Stimulated activated memory B cell treated with anti-CD40 and anti-IgM and Interleukin-4, amounts not matched to agents 10 μg/mL and 1 μg/mL and 100 μg/mL, for 72 hours (primary cell): ENCODE measurements at regions not wholly inside any gene's neighbourhood (a gene's known extent, or its start where the extent isn't known, plus 50 kb on each side); places are given as distances from the start of the nearest gene placed in this dataset.

ENCODE experiments used
- ATAC-seq: fragments of 150-1000 bp; cut with Tn5 transposase; 2 replicates; pipeline ENCODE4 v1.10.0; 2021
- H3K27ac Mint-ChIP-seq: one replicate; pipeline ENCODE4 v1.8.0; 2022; ENCODE audit warnings: mild to moderate bottlenecking, mixed read lengths
- H3K27me3 Mint-ChIP-seq: one replicate; pipeline ENCODE4 v1.8.0; 2022; ENCODE audit warnings: mixed read lengths
- H3K36me3 Mint-ChIP-seq: one replicate; pipeline ENCODE4 v1.8.0; 2022; ENCODE audit warnings: mixed read lengths
- H3K4me1 Mint-ChIP-seq: one replicate; pipeline ENCODE4 v1.8.0; 2022; ENCODE audit warnings: mixed read lengths
- H3K4me3 Mint-ChIP-seq: one replicate; pipeline ENCODE4 v1.8.0; 2022; ENCODE audit warnings: mild to moderate bottlenecking, moderate library complexity, mixed read lengths
- H3K9me3 Mint-ChIP-seq: one replicate; pipeline ENCODE4 v1.8.0; 2022; ENCODE audit warnings: mixed read lengths

GRCh38 chr5:110925916-110926315 is 145.6 kb upstream of the TSLP start:
- ATAC-seq = no peak
- Mint-ChIP-seq H3K4me1 (no peaks in the 10 kb centered on the region), H3K9me3 (peaks cover 4% of the 10 kb centered on the region), H3K27ac (no peak overlapping the region), H3K27me3 (no peaks in the 10 kb centered on the region), H3K4me3 (no peak overlapping the region), H3K36me3 (no peaks in the 10 kb centered on the region)

DNA sequence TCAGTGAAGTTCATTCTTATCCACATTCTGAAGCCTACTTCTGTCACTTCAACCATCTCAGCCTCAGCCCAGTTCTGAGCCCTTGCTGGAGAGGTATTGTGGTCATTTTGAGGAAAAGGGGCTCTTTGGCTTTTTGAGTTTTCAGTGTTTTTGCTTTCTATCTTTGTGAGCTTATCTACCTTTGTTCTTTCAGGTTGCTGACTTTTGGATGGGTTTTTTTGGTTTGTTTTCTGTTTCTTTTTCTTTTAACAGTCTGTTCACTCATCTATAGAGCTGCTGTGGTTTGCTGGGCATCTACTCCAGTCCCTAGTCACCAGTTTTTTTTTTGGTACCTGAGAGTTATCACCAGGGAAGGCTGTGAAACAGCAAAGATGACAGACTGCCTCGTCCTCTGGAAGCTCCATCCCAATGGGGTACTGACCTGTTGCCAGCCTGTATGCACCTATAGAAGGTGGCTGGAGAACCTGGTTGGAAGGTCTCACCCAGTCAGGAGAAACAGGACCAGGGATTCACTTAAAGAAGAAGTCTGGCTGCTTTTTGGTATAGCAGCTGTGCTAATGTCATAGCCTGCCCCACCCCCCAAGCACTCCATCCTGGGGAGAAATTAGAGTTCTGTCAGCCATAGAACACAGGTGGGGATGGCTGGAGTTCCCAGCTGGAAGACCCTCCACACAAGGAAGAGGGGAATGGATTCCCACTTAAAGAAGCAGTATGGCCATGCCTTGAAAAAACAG is 138.6 kb upstream of the TSLP start:
- Mint-ChIP-seq H3K36me3 (no peaks in the 10 kb centered on the region), H3K9me3 (peaks cover 4% of the 10 kb centered on the region), H3K4me1 (no peaks in the 10 kb centered on the region), H3K27me3 (peaks cover 23% of the 10 kb centered on the region), H3K27ac (no peak overlapping the region), H3K4me3 (no peak overlapping the region)
- ATAC-seq = no peak

DNA sequence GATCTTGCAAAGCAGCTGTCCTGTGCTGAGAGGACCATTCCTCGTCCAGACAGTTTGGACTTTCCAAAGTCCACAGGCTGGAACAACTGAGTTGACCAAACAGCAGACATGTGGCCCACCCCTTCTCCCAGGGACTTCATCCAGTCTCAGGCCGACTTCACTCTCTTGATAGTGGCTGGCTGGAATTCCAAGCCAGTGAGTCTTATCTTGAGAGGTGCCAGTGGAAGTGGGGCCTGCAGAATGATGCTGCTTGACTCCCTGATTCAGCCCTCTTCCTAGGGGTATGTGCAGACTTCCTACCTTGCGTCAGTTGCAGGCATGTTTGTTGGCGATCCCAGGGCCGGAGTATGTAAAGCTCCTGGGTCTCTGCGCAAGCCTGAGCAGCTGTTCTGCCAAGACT is 131.4 kb upstream of the TSLP start:
- H3K9me3 Mint-ChIP-seq = no peaks in the 10 kb centered on the region
- no peak overlapping the region for H3K27ac Mint-ChIP-seq
- peaks cover 4% of the 10 kb centered on the region for H3K27me3 Mint-ChIP-seq

DNA sequence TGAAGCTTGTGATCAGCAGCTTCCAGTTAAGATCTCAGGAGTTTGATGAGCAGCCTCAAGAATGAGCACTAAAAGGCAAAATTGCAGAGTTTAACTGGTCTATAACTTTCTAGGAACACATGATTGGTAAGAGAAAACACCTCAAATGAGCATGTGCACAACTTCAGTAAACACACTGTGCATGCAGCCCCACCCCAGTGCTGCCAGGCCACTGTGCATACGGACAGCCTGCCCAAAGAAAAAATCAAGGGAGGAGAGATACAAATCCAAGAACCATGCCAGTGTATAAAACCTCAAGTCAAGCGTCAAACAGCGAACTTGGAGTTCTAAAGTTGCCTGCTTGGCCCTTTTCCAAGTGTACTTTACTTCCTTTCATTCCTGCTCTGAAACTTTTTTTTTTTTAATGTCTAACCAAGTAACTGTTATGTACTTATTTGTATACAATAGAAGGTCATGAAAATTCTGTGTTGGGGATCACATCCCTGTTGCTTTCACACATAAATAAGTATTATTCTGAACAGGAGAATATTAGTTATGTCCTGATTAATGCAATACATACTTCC is 125.6 kb upstream of the TSLP start:
- H3K9me3 Mint-ChIP-seq = peaks cover 8% of the 10 kb centered on the region
- H3K4me1 Mint-ChIP-seq = no peaks in the 10 kb centered on the region
- H3K27me3 Mint-ChIP-seq = no peaks in the 10 kb centered on the region
- H3K4me3 Mint-ChIP-seq = no peak overlapping the region
- no peaks in the 10 kb centered on the region for H3K36me3 Mint-ChIP-seq
- ATAC-seq = no peak
- no peak overlapping the region for H3K27ac Mint-ChIP-seq

More for the DNA sequence above, 131.4 kb upstream of the TSLP start:
- Mint-ChIP-seq H3K36me3 (no peaks in the 10 kb centered on the region), H3K4me3 (no peak overlapping the region), H3K4me1 (no peaks in the 10 kb centered on the region)
- peak; percentile 16 for ATAC-seq

GRCh38 chr5:110951373-110951791 is 120.1 kb upstream of the TSLP start:
- Mint-ChIP-seq H3K4me1 (no peaks in the 10 kb centered on the region), H3K27me3 (peaks cover 15% of the 10 kb centered on the region), H3K36me3 (peaks cover 4% of the 10 kb centered on the region), H3K9me3 (peaks cover 14% of the 10 kb centered on the region), H3K4me3 (no peak overlapping the region), H3K27ac (no peak overlapping the region)
- ATAC-seq = no peak

- Mint-ChIP-seq H3K36me3 (peaks cover 4% of the 10 kb centered on the region), H3K9me3 (peaks cover 6% of the 10 kb centered on the region), H3K27me3 (peaks cover 15% of the 10 kb centered on the region), H3K27ac (no peak overlapping the region), H3K4me3 (no peak overlapping the region), H3K4me1 (no peaks in the 10 kb centered on the region)
- no peak for ATAC-seq
These were observed 115.1 kb upstream of the TSLP start for GRCh38 chr5:110956280-110956912.

DNA sequence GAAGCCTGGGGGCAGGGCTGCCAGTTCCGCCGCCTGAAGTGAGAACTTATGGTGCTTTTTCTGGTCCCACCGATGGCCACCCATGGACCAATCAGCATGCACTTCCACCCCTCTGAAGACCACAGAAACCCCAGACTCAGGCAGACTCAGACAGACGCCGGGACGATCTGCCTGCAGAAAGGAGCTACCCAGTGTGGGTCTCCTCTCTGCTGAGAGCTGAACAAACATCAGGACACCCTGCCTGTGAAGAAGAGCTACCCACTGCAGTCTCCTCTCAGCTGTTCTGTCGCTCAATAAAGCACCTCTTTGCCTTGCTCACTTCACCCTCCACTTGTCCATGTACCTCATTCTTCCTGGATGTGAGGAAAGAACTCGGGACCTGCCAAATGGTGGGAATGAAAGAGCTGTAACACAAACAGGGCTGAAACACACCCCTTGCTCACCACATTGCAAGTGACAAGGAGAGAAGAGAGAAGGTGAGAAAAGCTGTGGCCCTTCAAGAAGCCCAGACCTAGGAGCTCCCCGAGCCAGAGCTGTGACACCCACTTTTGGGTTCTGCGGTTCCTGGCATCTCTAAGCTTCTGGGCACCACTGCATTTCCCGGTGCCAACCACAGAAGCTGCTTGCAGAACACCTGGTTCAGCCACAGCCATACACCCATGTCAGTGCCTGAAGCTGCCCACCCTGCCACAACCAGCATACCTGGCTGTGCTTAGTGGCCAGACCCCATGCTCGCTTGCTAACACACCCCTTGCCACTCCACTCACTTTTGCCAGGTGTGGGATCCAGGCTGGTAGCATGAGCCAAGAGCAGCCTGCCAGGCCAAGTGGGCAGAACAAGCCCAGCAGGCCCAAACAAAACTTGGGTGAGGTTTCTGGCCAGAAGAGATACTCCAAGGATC is 114.3 kb upstream of the TSLP start:
- ATAC-seq = no peak
- Mint-ChIP-seq H3K4me1 (no peaks in the 10 kb centered on the region), H3K9me3 (peaks cover 6% of the 10 kb centered on the region), H3K36me3 (peaks cover 4% of the 10 kb centered on the region), H3K27me3 (peaks cover 15% of the 10 kb centered on the region), H3K27ac (no peak overlapping the region), H3K4me3 (no peak overlapping the region)

DNA sequence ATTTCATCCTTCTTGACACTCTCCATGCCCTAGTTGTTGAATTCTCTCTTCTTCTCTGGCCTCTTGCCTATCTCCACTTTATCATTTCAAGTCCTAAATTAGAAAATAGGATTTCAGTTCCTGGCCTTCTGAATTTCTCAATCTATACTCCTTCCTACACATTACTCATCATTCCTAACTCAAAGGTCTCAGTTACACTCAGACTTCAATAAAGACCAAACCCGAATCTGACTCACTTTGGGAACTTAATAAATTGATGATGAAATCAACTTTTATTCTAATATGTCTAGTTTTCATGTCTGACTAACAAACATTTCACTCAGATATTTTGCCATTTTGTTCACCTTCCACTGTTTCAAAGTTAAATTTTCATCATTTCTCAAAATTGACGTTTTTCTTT is 113.6 kb upstream of the TSLP start:
- Mint-ChIP-seq H3K36me3 (peaks cover 4% of the 10 kb centered on the region), H3K9me3 (peaks cover 6% of the 10 kb centered on the region), H3K27me3 (peaks cover 10% of the 10 kb centered on the region), H3K4me1 (no peaks in the 10 kb centered on the region), H3K27ac (no peak overlapping the region), H3K4me3 (no peak overlapping the region)
- no peak for ATAC-seq

- no peak for ATAC-seq
These were observed 108.0 kb upstream of the TSLP start for GRCh38 chr5:110963495-110963894.

GRCh38 chr5:110965773-110966581 is 105.5 kb upstream of the TSLP start:
- H3K4me3 Mint-ChIP-seq = no peak overlapping the region

More at GRCh38 chr5:110963495-110963894, 108.0 kb upstream of the TSLP start:
- no peaks in the 10 kb centered on the region for H3K27me3 Mint-ChIP-seq
- no peaks in the 10 kb centered on the region for H3K9me3 Mint-ChIP-seq
- no peaks in the 10 kb centered on the region for H3K4me1 Mint-ChIP-seq
- no peak overlapping the region for H3K27ac Mint-ChIP-seq
- no peak overlapping the region for H3K4me3 Mint-ChIP-seq
- H3K36me3 Mint-ChIP-seq = no peaks in the 10 kb centered on the region

GRCh38 chr5:110968246-110969005 is 103.1 kb upstream of the TSLP start:
- H3K36me3 Mint-ChIP-seq = no peaks in the 10 kb centered on the region
- H3K9me3 Mint-ChIP-seq = peaks cover 3% of the 10 kb centered on the region
- no peak for ATAC-seq
- no peaks in the 10 kb centered on the region for H3K27me3 Mint-ChIP-seq
- H3K4me1 Mint-ChIP-seq = no peaks in the 10 kb centered on the region
- no peak overlapping the region for H3K4me3 Mint-ChIP-seq
- H3K27ac Mint-ChIP-seq = no peak overlapping the region

More at GRCh38 chr5:110965773-110966581, 105.5 kb upstream of the TSLP start:
- Mint-ChIP-seq H3K27ac (no peak overlapping the region), H3K9me3 (no peaks in the 10 kb centered on the region), H3K4me1 (no peaks in the 10 kb centered on the region), H3K27me3 (no peaks in the 10 kb centered on the region), H3K36me3 (no peaks in the 10 kb centered on the region)
- ATAC-seq = no peak

DNA sequence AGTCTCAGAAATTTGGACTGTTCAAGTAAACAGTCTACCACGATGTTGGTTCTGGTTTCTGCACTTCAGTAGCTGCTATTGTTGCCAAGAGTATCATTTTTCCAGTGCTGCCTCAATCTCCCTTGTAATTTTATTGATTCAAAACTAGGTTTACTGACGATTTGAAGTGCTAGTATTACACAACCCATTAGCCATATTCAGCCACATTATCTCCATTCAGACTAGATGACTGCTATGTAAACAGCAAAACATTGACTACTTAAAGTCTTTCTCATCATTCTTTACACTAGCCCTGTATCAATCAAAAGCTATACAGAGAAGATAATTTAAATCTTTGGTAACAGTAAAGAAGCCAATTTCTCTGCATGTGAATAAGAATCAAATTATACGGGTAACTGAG is 102.0 kb upstream of the TSLP start:
- Mint-ChIP-seq H3K9me3 (peaks cover 3% of the 10 kb centered on the region), H3K36me3 (no peaks in the 10 kb centered on the region), H3K4me3 (no peak overlapping the region), H3K27me3 (no peaks in the 10 kb centered on the region), H3K27ac (no peak overlapping the region), H3K4me1 (no peaks in the 10 kb centered on the region)
- no peak for ATAC-seq

GRCh38 chr5:110973510-110973909 is 98.0 kb upstream of the TSLP start:
- Mint-ChIP-seq H3K36me3 (no peaks in the 10 kb centered on the region), H3K9me3 (peaks cover 3% of the 10 kb centered on the region), H3K27ac (no peak overlapping the region), H3K4me3 (no peak overlapping the region), H3K27me3 (no peaks in the 10 kb centered on the region), H3K4me1 (no peaks in the 10 kb centered on the region)
- ATAC-seq = no peak

DNA sequence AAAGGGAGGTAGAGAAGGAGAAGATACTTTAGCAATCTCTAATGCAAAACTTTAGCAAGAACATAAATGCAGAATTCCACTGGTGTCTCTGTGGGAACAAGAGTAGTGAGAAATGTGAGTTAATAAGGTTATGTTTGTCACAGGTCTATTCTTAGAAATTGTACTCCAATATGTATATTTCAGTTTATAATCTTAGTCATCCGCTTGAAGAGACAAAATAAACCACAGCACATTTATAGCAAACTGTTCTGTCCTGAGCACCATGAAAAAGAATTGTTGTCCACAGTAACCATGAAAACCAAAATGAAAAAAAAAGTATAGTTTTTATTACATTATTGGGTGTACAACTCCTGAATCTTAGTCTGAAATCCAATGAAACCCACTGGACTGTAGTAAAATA is 93.6 kb upstream of the TSLP start:
- no peaks in the 10 kb centered on the region for H3K27me3 Mint-ChIP-seq
- H3K27ac Mint-ChIP-seq = no peak overlapping the region
- H3K9me3 Mint-ChIP-seq = peaks cover 6% of the 10 kb centered on the region
- H3K4me1 Mint-ChIP-seq = no peaks in the 10 kb centered on the region
- H3K4me3 Mint-ChIP-seq = no peak overlapping the region
- H3K36me3 Mint-ChIP-seq = no peaks in the 10 kb centered on the region
- no peak for ATAC-seq
